Activated naive CD8-positive, alpha-beta T cell treated with anti-CD3 and anti-CD28 coated beads, Interleukin-2, amount 50 U/mL, for 16 hours (primary cell): ENCODE measurements at regions not wholly inside any gene's neighbourhood (a gene's known extent, or its start where the extent isn't known, plus 50 kb on each side); places are given as distances from the start of the nearest gene placed in this dataset.

Experiments used
- DNase-seq: peaks from one replicate; pipeline ENCODE4 v3.0.0-alpha.2; 2020; ENCODE audit warnings: low read depth, low spot score

- DNase-seq: no peak
These were observed 59.9 kb upstream of the DAB2 start for GRCh38 chr5:39484673-39485072.

DNA sequence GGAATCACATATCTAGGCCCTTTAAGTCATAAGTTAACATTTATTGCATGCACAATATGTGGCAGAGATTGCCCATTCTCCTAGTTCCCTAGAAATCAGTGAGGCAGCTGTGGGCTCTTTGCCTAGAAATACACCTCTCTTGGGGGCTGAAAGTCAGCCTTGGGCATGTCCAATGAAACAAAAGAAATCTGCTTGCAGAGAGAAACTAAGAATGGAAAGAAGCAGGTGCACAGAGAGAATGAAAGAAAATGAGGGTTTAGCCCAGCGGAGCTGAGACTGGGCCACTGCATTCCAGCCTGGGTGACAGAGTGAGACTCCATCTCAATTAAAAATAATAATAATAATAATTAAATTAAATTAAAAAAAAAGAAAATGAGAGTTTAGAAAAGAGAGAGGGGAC is 57.3 kb upstream of the DAB2 start:
- no peak for DNase-seq

- no peak for DNase-seq
These were observed 54.8 kb upstream of the DAB2 start for GRCh38 chr5:39479537-39479936.

GRCh38 chr5:39478863-39479262 is 54.1 kb upstream of the DAB2 start:
- no peak for DNase-seq

DNA sequence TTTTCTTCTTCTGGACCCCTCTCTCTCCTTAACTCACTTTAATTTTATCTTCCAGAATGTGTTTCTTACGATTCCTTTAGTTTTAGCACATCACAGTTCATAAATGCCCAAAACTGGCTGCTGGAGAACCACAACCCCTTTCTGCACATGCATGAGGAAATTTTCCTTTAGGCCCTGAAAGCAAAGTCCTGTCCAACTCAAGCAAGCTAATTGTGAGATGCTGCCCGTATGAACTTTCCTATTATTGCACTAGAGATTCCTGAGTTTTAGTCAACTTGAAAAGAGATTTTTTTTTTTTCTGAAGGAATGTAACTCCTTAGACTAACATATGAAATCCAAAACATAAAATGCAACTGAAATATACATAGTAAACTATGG is 52.1 kb upstream of the DAB2 start:
- DNase-seq: no peak

DNA sequence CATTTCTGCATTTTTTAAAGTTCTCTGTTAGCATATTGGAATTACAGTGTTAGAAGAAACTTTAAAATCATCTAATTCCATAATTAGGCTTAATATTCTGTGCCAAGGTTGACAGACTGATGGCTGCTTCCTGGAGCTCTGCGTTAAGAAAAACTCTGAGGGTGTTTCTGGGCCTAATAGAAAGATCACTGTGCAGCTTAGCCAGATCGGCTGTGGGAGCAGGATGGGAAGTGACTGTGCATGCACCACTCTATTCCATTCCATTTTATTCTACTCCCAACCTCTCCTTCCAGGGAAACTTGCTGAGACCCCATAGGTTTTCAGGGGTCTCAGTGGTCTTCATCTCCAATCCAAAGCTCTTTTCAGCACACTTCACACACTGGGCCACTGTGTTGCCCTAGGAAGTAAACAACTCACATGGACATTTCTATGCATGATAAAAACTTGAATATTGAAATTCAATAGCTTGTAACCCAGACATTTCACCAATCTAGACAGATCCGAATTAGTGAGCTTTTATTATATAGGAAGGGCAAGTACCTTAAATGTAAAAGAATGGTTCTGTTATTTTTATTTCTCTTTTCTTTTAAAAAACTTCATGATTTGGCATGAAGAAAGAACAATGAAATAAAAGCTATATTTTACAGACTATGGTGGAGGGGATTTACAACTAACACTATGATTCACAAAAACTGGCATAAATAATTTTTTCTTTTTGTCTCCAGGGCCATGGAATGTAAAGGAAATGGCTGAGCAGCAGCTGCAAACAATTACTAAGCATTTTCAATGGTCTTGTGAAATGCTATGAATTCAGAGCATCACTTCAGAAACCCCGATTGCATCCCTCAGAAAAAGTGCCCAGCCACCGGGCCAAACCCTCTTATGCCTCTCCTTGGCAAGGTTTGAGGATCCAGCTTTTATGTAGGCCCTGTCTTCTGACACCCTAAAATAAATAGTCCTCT is 51.4 kb upstream of the DAB2 start:
- no peak for DNase-seq

DNA sequence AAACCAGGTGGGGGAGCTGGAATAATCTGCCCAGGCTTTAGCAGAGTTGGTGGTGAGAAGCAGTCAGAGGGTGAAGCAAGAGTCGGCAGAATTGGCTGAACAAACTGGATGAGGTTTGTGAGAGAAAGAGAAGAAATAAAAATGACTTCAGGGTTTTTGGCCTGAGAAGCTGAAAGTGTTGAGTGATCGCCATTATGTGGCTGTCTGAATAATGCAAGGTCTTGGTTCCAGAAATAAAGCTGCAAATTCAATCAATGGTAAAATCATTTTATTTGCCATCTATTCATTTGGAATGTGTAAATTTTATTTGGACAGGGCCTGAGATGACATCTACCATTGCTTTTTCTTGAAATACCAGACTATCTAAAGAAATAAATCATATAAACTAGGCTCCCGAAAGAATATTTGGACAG is 50.4 kb upstream of the DAB2 start:
- DNase-seq: no peak
